ENCODE measurements at regions not wholly inside any gene's neighbourhood (a gene's known extent, or its start where the extent isn't known, plus 50 kb on each side); places are given as distances from the start of the nearest gene placed in this dataset.
"Not testable (repeated sequence)": the region's sequence is repeated elsewhere in the genome, so short reads cannot be mapped to it uniquely, and the experiment has no call there.

DNA sequence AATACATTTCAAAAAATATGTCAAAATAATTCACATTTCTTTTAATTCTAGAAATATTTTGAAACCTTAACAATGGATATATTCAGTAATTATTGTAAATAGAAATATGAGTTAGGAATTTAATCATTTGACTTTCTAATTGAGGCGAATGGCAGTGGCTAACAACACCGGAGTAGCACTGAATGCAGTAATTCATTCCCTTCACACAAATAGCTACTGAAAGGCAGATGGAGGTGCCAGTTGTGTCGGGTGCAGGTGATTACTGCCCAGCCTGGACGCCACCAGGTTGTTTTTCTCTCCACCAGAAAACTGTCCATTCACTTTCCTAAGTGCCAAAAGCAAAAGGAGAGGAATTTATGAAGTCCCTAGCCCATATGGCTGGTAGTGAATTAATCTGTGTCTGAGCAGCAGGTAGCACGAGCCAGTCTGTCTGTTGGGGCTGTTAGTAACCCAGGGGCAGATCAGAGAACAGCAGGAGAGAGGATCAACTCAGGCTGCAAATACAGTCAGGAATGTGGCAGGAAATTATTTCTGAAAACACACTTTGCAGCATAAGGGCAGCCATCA, 79.3 kb upstream of the GMNC start:
- H3K36me3 ChIP-seq = no peaks in the 10 kb centered on the region
- no peaks in the 10 kb centered on the region for H3K9me3 ChIP-seq
- TF ChIP-seq, protein P1, sequence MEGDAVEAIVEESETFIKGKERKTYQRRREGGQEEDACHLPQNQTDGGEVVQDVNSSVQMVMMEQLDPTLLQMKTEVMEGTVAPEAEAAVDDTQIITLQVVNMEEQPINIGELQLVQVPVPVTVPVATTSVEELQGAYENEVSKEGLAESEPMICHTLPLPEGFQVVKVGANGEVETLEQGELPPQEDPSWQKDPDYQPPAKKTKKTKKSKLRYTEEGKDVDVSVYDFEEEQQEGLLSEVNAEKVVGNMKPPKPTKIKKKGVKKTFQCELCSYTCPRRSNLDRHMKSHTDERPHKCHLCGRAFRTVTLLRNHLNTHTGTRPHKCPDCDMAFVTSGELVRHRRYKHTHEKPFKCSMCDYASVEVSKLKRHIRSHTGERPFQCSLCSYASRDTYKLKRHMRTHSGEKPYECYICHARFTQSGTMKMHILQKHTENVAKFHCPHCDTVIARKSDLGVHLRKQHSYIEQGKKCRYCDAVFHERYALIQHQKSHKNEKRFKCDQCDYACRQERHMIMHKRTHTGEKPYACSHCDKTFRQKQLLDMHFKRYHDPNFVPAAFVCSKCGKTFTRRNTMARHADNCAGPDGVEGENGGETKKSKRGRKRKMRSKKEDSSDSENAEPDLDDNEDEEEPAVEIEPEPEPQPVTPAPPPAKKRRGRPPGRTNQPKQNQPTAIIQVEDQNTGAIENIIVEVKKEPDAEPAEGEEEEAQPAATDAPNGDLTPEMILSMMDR (IDR thresholded peaks at IDR 0.05) = no peak
- ATAC-seq (ENCODE audit: insufficient number of reproducible peaks, low FRiP score, low read depth) = no peak
- H3K4me3 ChIP-seq = no peak overlapping the region
- H3K27me3 ChIP-seq (replicated peaks; ENCODE audit: insufficient read depth) = no peaks in the 10 kb centered on the region
- H3K27ac ChIP-seq = no peak overlapping the region
- no peak for DNase-seq (ENCODE audit: low spot score)
- no peaks in the 10 kb centered on the region for H3K4me1 ChIP-seq (ENCODE audit: control insufficient read depth in 1 of 2, low read depth in 2 of 2)

DNA sequence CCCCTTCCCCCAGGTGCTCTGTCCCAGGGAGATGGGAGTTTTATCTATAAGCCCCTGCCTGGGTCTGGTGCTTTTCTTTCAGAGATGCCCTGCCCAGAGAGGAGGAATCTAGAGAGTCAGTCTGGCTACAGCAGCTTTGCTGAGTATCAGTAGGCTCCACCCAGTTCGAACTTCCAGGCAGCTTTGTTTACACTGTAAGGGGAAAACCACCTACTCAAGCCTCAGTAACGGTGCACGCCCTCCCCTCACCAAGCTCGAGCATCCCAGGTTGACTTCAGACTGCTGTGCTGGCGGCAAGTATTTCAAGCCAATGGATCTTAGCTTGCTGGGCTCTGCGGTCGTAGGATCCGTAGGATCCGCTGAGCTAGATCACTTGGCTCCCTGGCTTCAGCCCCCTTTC, 72.1 kb upstream of the GMNC start:
- not testable (repeated sequence) for H3K36me3 ChIP-seq

DNA sequence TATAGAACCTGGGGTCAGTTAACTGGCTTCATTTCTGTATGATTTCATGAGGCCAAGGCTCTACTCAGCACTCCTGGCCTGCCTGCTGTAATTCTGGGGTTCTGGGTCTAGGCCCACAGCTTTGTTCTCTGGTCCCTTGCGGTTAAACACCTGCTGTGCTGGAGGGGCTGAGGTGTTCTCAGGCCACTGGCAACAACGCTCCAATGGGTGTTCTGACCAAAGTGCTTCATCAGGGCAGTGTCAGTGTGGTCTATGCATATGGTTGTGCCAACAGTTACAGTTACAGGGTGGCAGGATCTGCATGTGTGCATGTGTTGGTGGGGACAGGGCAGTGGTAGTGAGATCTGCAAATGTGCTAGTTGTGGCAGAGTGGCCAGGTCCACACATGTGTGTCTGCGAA, 64.1 kb upstream of the GMNC start:
- DNase-seq (ENCODE audit: low spot score) (no peak), ATAC-seq (ENCODE audit: insufficient number of reproducible peaks, low FRiP score, low read depth) (no peak)
- Histone ChIP-seq H3K9me3 (no peaks in the 10 kb centered on the region), H3K4me3 (no peak overlapping the region), H3K4me1 (ENCODE audit: control insufficient read depth in 1 of 2, low read depth in 2 of 2) (no peaks in the 10 kb centered on the region), H3K36me3 (no peaks in the 10 kb centered on the region), H3K27me3 (replicated peaks; ENCODE audit: insufficient read depth) (no peaks in the 10 kb centered on the region), H3K27ac (no peak overlapping the region)
- TF ChIP-seq, protein P1 (IDR thresholded peaks at IDR 0.05) = no peak

More for the DNA sequence above, 72.1 kb upstream of the GMNC start:
- not testable (repeated sequence) for H3K27ac ChIP-seq; H3K27me3 ChIP-seq (replicated peaks; ENCODE audit: insufficient read depth); H3K4me3 ChIP-seq; DNase-seq (ENCODE audit: low spot score); H3K9me3 ChIP-seq; ATAC-seq (ENCODE audit: insufficient number of reproducible peaks, low FRiP score, low read depth); H3K4me1 ChIP-seq (ENCODE audit: control insufficient read depth in 1 of 2, low read depth in 2 of 2)

DNA sequence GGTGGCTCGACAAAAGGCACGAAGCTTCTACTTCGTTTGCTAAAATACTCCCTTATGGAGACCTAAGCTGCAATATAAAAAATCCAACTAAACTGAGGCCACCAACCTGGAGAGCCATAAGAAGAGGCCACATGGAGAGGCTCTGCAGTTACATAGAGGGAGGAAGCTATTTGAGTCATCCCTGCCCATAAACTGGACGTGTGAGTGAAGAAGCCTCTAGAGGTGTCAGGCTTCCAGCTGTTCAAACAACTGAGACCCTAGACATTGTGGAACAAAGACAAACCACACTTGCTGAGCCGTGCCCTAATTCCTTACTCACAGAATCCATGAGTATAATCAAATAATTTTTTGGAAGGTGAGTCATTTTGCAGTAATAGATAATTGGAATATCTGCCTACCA, 50.2 kb upstream of the GMNC start:
- Histone ChIP-seq H3K4me3 (no peak overlapping the region), H3K9me3 (no peaks in the 10 kb centered on the region), H3K27ac (no peak overlapping the region), H3K4me1 (ENCODE audit: control insufficient read depth in 1 of 2, low read depth in 2 of 2) (no peaks in the 10 kb centered on the region), H3K27me3 (replicated peaks; ENCODE audit: insufficient read depth) (no peaks in the 10 kb centered on the region), H3K36me3 (no peaks in the 10 kb centered on the region)
- ATAC-seq (ENCODE audit: insufficient number of reproducible peaks, low FRiP score, low read depth) (no peak), DNase-seq (ENCODE audit: low spot score) (no peak)
- TF ChIP-seq, protein P1 (IDR thresholded peaks at IDR 0.05) = no peak

Data from thoracic aorta (tissue), 2 donors.